ENCODE measurements at regions not wholly inside any gene's neighbourhood (a gene's known extent, or its start where the extent isn't known, plus 50 kb on each side); places are given as distances from the start of the nearest gene placed in this dataset.
A peak's percentile ranks its signal among the peaks of the same experiment; 100 is the strongest.
"Not testable (repeated sequence)": the region's sequence is repeated elsewhere in the genome, so short reads cannot be mapped to it uniquely, and the experiment has no call there.

GRCh38 chr10:63977329-63977923 lies 456.2 kb downstream of the REEP3 start:
- H3K79me2 ChIP-seq (ENCODE audit: low read length) = no peaks in the 10 kb centered on the region
- peaks cover 18% of the 10 kb centered on the region for H3K4me1 ChIP-seq (ENCODE audit: low read length)
- no peaks in the 10 kb centered on the region for H4K20me1 ChIP-seq (ENCODE audit: insufficient read depth, low read length)
- H3K36me3 ChIP-seq (replicated peaks; ENCODE audit: low read depth, low read length) = no peaks in the 10 kb centered on the region
- no peak for TF ChIP-seq EZH2phosphoT487 (IDR thresholded peaks at IDR 0.05; ENCODE audit: low read depth)
- TF ChIP-seq CTCF (IDR thresholded peaks at IDR 0.05; ENCODE audit: low read depth, low read length) = peak; percentile 65
- peak overlapping the region; percentile 69 for H2AFZ ChIP-seq (ENCODE audit: low read depth, low read length)
- H3K27ac ChIP-seq (ENCODE audit: low read length) = no peak overlapping the region
- no peaks in the 10 kb centered on the region for H3K27me3 ChIP-seq (ENCODE audit: low read depth, low read length)
- no peak overlapping the region for H3K4me2 ChIP-seq (ENCODE audit: low read length)
- no peak overlapping the region for H3K4me3 ChIP-seq (ENCODE audit: low read length)
- H3K9me3 ChIP-seq (ENCODE audit: insufficient read depth, low read length) = no peaks in the 10 kb centered on the region
- H3K9ac ChIP-seq (ENCODE audit: low read length) = no peak overlapping the region

DNA sequence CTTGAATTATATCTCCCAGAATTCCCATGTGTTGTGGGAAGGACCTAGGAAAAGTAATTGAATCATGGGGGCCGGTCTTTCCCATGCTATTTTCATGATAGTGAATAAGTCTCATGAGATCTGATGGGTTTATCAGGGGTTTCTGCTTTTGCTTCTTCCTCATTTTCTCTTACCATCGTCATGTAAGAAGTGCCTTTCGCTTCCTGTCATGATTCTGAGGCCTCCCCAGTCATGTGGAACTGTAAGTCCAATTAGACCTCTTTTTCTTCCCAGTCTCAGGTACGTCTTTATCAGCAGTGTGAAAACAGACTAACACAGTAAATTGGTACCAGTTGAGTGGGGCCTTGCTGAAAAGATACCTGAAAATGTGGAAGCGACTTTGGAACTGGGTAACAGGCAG lies 459.7 kb downstream of the REEP3 start:
- Histone ChIP-seq H3K4me1 (ENCODE audit: low read length) (peaks cover 18% of the 10 kb centered on the region), H3K4me3 (ENCODE audit: low read length) (peak overlapping the region; percentile 18; the same call in 1 of the 2 replicates), H3K4me2 (ENCODE audit: low read length) (peak overlapping the region; percentile 50), H3K27ac (ENCODE audit: low read length) (peak overlapping the region; percentile 50)
- not testable (repeated sequence) for H3K27me3 ChIP-seq (ENCODE audit: low read depth, low read length); H3K79me2 ChIP-seq (ENCODE audit: low read length); H3K36me3 ChIP-seq (replicated peaks; ENCODE audit: low read depth, low read length); H3K9ac ChIP-seq (ENCODE audit: low read length); H2AFZ ChIP-seq (ENCODE audit: low read depth, low read length); H3K9me3 ChIP-seq (ENCODE audit: insufficient read depth, low read length); H4K20me1 ChIP-seq (ENCODE audit: insufficient read depth, low read length)

DNA sequence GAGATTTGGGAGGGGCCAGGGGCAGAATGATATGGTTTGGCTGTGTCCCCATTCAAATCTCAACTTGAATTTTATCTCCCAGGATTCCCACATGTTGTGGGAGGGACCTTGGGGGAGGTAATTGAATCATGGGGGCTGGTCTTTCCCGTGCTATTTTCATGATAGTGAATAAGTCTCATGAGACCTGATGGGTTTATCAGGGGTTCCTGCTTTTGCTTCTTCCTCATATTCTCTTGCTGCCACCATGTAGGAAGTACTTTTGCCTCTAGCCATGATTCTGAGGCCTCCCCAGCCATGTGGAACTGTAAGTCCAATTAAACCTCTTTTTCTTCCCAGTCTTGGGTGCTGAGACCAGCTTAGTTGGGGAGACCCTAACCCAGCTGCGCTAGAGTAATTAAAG lies 462.9 kb downstream of the REEP3 start:
- H3K4me3 ChIP-seq (ENCODE audit: low read length); H3K79me2 ChIP-seq (ENCODE audit: low read length); H3K9ac ChIP-seq (ENCODE audit: low read length); H3K36me3 ChIP-seq (replicated peaks; ENCODE audit: low read depth, low read length); H3K27ac ChIP-seq (ENCODE audit: low read length); H4K20me1 ChIP-seq (ENCODE audit: insufficient read depth, low read length); H3K27me3 ChIP-seq (ENCODE audit: low read depth, low read length); H3K4me2 ChIP-seq (ENCODE audit: low read length); H3K9me3 ChIP-seq (ENCODE audit: insufficient read depth, low read length); H2AFZ ChIP-seq (ENCODE audit: low read depth, low read length): not testable (repeated sequence)
- peaks cover 15% of the 10 kb centered on the region for H3K4me1 ChIP-seq (ENCODE audit: low read length)

DNA sequence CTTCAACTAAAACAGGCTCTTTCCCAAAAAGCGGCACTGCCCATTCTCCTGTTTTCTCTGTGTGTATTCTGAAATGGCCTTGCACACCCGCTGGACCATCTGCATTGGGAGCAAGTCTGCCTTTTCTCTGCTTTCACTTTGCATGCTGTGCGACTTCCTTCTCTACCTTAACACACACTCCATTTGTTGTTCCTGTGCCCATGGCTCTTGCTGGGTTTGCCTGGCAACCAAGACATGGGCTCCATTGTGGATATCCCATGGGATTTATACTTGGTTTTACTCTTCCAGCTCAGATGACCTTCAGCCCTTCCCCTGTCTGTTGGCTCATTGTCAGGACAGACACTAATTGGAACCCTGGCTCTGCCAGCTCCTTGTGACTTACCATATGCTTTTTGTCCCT lies 465.3 kb downstream of the REEP3 start:
- no peak overlapping the region for H3K4me3 ChIP-seq (ENCODE audit: low read length)
- no peak overlapping the region for H3K27ac ChIP-seq (ENCODE audit: low read length)
- H4K20me1 ChIP-seq (ENCODE audit: insufficient read depth, low read length) = no peaks in the 10 kb centered on the region
- no peaks in the 10 kb centered on the region for H3K36me3 ChIP-seq (replicated peaks; ENCODE audit: low read depth, low read length)
- H3K27me3 ChIP-seq (ENCODE audit: low read depth, low read length) = no peaks in the 10 kb centered on the region
- H3K9ac ChIP-seq (ENCODE audit: low read length) = no peak overlapping the region
- H3K4me2 ChIP-seq (ENCODE audit: low read length) = no peak overlapping the region
- H3K9me3 ChIP-seq (ENCODE audit: insufficient read depth, low read length) = no peaks in the 10 kb centered on the region
- H3K4me1 ChIP-seq (ENCODE audit: low read length) = no peaks in the 10 kb centered on the region
- no peak overlapping the region for H2AFZ ChIP-seq (ENCODE audit: low read depth, low read length)
- no peaks in the 10 kb centered on the region for H3K79me2 ChIP-seq (ENCODE audit: low read length)
- no peak for TF ChIP-seq CTCF (IDR thresholded peaks at IDR 0.05; ENCODE audit: low read depth, low read length)
- TF ChIP-seq EZH2phosphoT487 (IDR thresholded peaks at IDR 0.05; ENCODE audit: low read depth) = no peak

- no peaks in the 10 kb centered on the region for H3K79me2 ChIP-seq (ENCODE audit: low read length)
- H3K27me3 ChIP-seq (ENCODE audit: low read depth, low read length) = no peaks in the 10 kb centered on the region
- no peaks in the 10 kb centered on the region for H4K20me1 ChIP-seq (ENCODE audit: insufficient read depth, low read length)
- no peak overlapping the region for H3K27ac ChIP-seq (ENCODE audit: low read length)
- H3K4me2 ChIP-seq (ENCODE audit: low read length) = no peak overlapping the region
- no peak overlapping the region for H3K4me3 ChIP-seq (ENCODE audit: low read length)
- no peak overlapping the region for H2AFZ ChIP-seq (ENCODE audit: low read depth, low read length)
- H3K4me1 ChIP-seq (ENCODE audit: low read length) = no peaks in the 10 kb centered on the region
- H3K9ac ChIP-seq (ENCODE audit: low read length) = no peak overlapping the region
- no peaks in the 10 kb centered on the region for H3K36me3 ChIP-seq (replicated peaks; ENCODE audit: low read depth, low read length)
- TF ChIP-seq CTCF (IDR thresholded peaks at IDR 0.05; ENCODE audit: low read depth, low read length) (0 out of 2 replicates have a peak, but pooled peaks have one; percentile 6), EZH2phosphoT487 (IDR thresholded peaks at IDR 0.05; ENCODE audit: low read depth) (no peak)
- H3K9me3 ChIP-seq (ENCODE audit: insufficient read depth, low read length) = no peaks in the 10 kb centered on the region
These were observed 466.0 kb downstream of the REEP3 start for GRCh38 chr10:63987212-63987611.
